ENCODE measurements at regions not wholly inside any gene's neighbourhood (a gene's known extent, or its start where the extent isn't known, plus 50 kb on each side); places are given as distances from the start of the nearest gene placed in this dataset.

GRCh38 chr6:62976566-62976965, 234.7 kb upstream of the FKBP1C start:
- Histone ChIP-seq H3K27ac (no peak overlapping the region), H3K4me1 (no peaks in the 10 kb centered on the region), H3K9me3 (peaks cover 0 to 9% (median 0%) of the 10 kb centered on the region in 8 donors), H3K27me3 (replicated peaks in 1 of 7) (no peaks in the 10 kb centered on the region), H3K36me3 (no peaks in the 10 kb centered on the region), H3K4me3 (no peak overlapping the region)
- TF ChIP-seq POLR2AphosphoS5 (IDR thresholded peaks at IDR 0.05) (no peak), CTCF (IDR thresholded peaks at IDR 0.05 in 8 of 11, conservative IDR thresholded peaks at IDR 0.05 in 3 of 11) (no peak)
- intact Hi-C loops (cut with DNase I; ENCODE audit: low total_unique reads) = no loop called here
- no peak for DNase-seq

- H3K27ac ChIP-seq = no peak overlapping the region
- DNase-seq = no peak
- no peaks in the 10 kb centered on the region for H3K4me1 ChIP-seq
- peaks cover 0 to 9% (median 0%) of the 10 kb centered on the region in 8 donors for H3K9me3 ChIP-seq
- 77 to 87% (median 80%) methylated on average over 2 of the region's 2 CpGs for WGBS, 5 donors
- H3K4me3 ChIP-seq = no peak overlapping the region
- H3K27me3 ChIP-seq (replicated peaks in 1 of 7) = no peaks in the 10 kb centered on the region
- intact Hi-C loops (cut with DNase I; ENCODE audit: low total_unique reads) = no loop called here
- no peaks in the 10 kb centered on the region for H3K36me3 ChIP-seq
- TF ChIP-seq POLR2AphosphoS5 (IDR thresholded peaks at IDR 0.05) (no peak), CTCF (IDR thresholded peaks at IDR 0.05 in 8 of 11, conservative IDR thresholded peaks at IDR 0.05 in 3 of 11) (no peak), POLR2A (IDR thresholded peaks at IDR 0.05) (no peak)
Measured at GRCh38 chr6:62978920-62979319, 232.3 kb upstream of the FKBP1C start.

- Histone ChIP-seq H3K36me3 (no peaks in the 10 kb centered on the region), H3K27me3 (replicated peaks in 1 of 7) (no peaks in the 10 kb centered on the region), H3K27ac (no peak overlapping the region), H3K4me3 (no peak overlapping the region), H3K9me3 (peaks cover 0 to 9% (median 0%) of the 10 kb centered on the region in 8 donors), H3K4me1 (no peaks in the 10 kb centered on the region)
- DNase-seq = no peak
- 57 to 75% (median 61%) methylated on average over 2 of the region's 2 CpGs for WGBS, 5 donors
- intact Hi-C loops (cut with DNase I; ENCODE audit: low total_unique reads) = no loop called here
- TF ChIP-seq POLR2AphosphoS5 (IDR thresholded peaks at IDR 0.05) (no peak), CTCF (IDR thresholded peaks at IDR 0.05 in 8 of 11, conservative IDR thresholded peaks at IDR 0.05 in 3 of 11) (no peak), POLR2A (IDR thresholded peaks at IDR 0.05) (no peak)
Measured at GRCh38 chr6:62980093-62980492, 231.2 kb upstream of the FKBP1C start.

- H3K27ac ChIP-seq = no peak overlapping the region
- no peak for DNase-seq
- no peaks in the 10 kb centered on the region for H3K27me3 ChIP-seq (replicated peaks in 1 of 7)
- H3K36me3 ChIP-seq = no peaks in the 10 kb centered on the region
- TF ChIP-seq POLR2A (IDR thresholded peaks at IDR 0.05) (no peak), CTCF (IDR thresholded peaks at IDR 0.05 in 8 of 11, conservative IDR thresholded peaks at IDR 0.05 in 3 of 11) (no peak), POLR2AphosphoS5 (IDR thresholded peaks at IDR 0.05) (no peak)
- no peak overlapping the region for H3K4me3 ChIP-seq
- H3K4me1 ChIP-seq = no peaks in the 10 kb centered on the region
- intact Hi-C loops (cut with DNase I; ENCODE audit: low total_unique reads) = no loop called here
- H3K9me3 ChIP-seq = peaks cover 0 to 9% (median 0%) of the 10 kb centered on the region in 8 donors
Measured at GRCh38 chr6:62980724-62981123, 230.5 kb upstream of the FKBP1C start.
